GM23248 (cell line): ENCODE measurements at regions not wholly inside any gene's neighbourhood (a gene's known extent, or its start where the extent isn't known, plus 50 kb on each side); places are given as distances from the start of the nearest gene placed in this dataset.

ENCODE experiments used
- EZH2 ChIP-seq: fragments of 200-600 bp; sonication (generic); IDR thresholded peaks from 2 replicates; pipeline ENCODE4 v1.6.1; 2018; ENCODE audit warnings: antibody characterized with exemption, mild to moderate bottlenecking; ENCODE audit not compliant: insufficient read depth, poor library complexity, severe bottlenecking
- EZH2phosphoT487 ChIP-seq: fragments of 200-600 bp; sonication (generic); IDR thresholded peaks from 2 replicates; pipeline ENCODE4 v1.6.1; 2018; ENCODE audit warnings: antibody characterized with exemption, moderate library complexity, mild to moderate bottlenecking, low read depth; ENCODE audit not compliant: insufficient read depth

DNA sequence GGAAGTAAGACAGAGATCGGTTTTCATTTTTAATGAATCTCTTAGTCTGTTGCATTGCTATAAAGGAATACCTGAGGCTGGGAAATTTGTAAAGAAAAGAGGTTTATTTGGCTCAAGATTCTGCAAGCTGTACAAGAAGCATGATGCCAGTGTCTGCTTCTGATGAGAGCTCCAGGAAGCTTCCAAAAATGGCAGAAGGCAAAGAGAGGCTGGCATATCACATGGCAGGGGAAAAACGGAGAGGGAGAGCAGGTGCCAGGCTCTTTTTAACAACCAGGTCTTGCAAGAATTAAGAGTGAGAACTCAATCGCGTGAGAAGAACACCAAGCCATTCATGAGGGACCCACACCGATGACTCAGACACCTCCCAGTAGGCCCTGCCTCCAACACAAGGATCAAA lies 125.0 kb upstream of the THSD7A start:
- TF ChIP-seq EZH2, result no peak
- no peak for TF ChIP-seq EZH2phosphoT487
